PC-9 (cell line): ENCODE measurements at regions not wholly inside any gene's neighbourhood (a gene's known extent, or its start where the extent isn't known, plus 50 kb on each side); places are given as distances from the start of the nearest gene placed in this dataset.

Source experiments
- BruUV-seq: library from RNA; stranded (reverse); fragments of 400-500 nt; replicated peaks from 2 replicates; lab custom pipeline; 2021; lab: Mats Ljungman, UMichigan
- CTCF ChIA-PET: fragments of 300-600 bp; sonication (Branson Sonifier 250); formaldehyde crosslinking; loops from one replicate; lab custom pipeline; 2022; ENCODE audit warnings: antibody characterized with exemption; lab: Charles Lee
- POLR2A ChIA-PET: fragments of 300-600 bp; sonication (Branson Sonifier 250); formaldehyde crosslinking; loops from one replicate; lab custom pipeline; 2022; ENCODE audit warnings: antibody characterized with exemption; ENCODE audit not compliant: unreplicated experiment; lab: Charles Lee
- DNase-seq, 2 experiments: peaks; one replicate each; pipeline versions ENCODE4 v3.0.0 to v3.0.0-alpha.2; 2015 to 2022; ENCODE audit warnings: mixed read lengths in 1 of 2
- H2AFZ ChIP-seq: fragments of 200-600 bp; sonication (generic); 2 replicates; pipeline ENCODE4 v1.8.1; 2017; ENCODE audit warnings: antibody characterized with exemption
- H3F3A ChIP-seq: fragments of 200-600 bp; sonication (generic); 2 replicates; pipeline ENCODE4 v1.8.1; 2017; ENCODE audit warnings: antibody characterized with exemption, mild to moderate bottlenecking, low read depth; ENCODE audit not compliant: insufficient read depth
- H3K27ac ChIP-seq: fragments of 200-600 bp; sonication (generic); 2 replicates; pipeline ENCODE4 v1.6.1; 2016; ENCODE audit warnings: mixed run types
- H3K27me3 ChIP-seq: fragments of 200-600 bp; sonication (generic); 2 replicates; pipeline ENCODE4 v1.6.1; 2016; ENCODE audit warnings: low read depth, mixed run types; ENCODE audit not compliant: insufficient read depth
- H3K36me3 ChIP-seq: fragments of 200-600 bp; sonication (generic); 2 replicates; pipeline ENCODE4 v1.6.1; 2016; ENCODE audit warnings: low read depth, mixed run types
- H3K4me1 ChIP-seq: fragments of 200-600 bp; sonication (generic); replicated peaks from 2 replicates; pipeline ENCODE4 v1.6.1; 2016; ENCODE audit warnings: mixed run types; ENCODE audit not compliant: insufficient read depth
- H3K4me2 ChIP-seq: fragments of 200-600 bp; sonication (generic); 2 replicates; pipeline ENCODE4 v1.6.1; 2017; ENCODE audit warnings: mixed run types
- H3K4me3 ChIP-seq: fragments of 200-600 bp; sonication (generic); 2 replicates; pipeline ENCODE4 v1.6.1; 2016; ENCODE audit warnings: mixed run types
- H3K79me2 ChIP-seq: fragments of 200-600 bp; sonication (generic); 2 replicates; pipeline ENCODE4 v1.6.1; 2017; ENCODE audit warnings: low read depth, mixed run types
- H3K9me2 ChIP-seq: fragments of 200-600 bp; sonication (generic); 2 replicates; pipeline ENCODE4 v1.8.1; 2017; ENCODE audit warnings: mild to moderate bottlenecking; ENCODE audit not compliant: insufficient read depth
- H3K9me3 ChIP-seq: fragments of 200-600 bp; sonication (generic); 2 replicates; pipeline ENCODE4 v1.8.1; 2016; ENCODE audit warnings: low read depth; ENCODE audit not compliant: insufficient read depth
- H4K20me1 ChIP-seq: fragments of 200-600 bp; sonication (generic); 2 replicates; pipeline ENCODE4 v1.8.1; 2017; ENCODE audit not compliant: insufficient read depth
- CTCF ChIP-seq: fragments of 200-600 bp; sonication (generic); conservative IDR thresholded peaks from 2 replicates; pipeline ENCODE4 v1.6.1; 2017; ENCODE audit warnings: mixed run types, antibody characterized with exemption, mild to moderate bottlenecking, moderate library complexity
- EZH2 ChIP-seq: fragments of 200-600 bp; sonication (generic); IDR thresholded peaks from 2 replicates; pipeline ENCODE4 v1.8.0; 2017; ENCODE audit warnings: antibody characterized with exemption, low read depth
- intact Hi-C: fragments of 100-400 bp; cut with micrococcal nuclease; formaldehyde crosslinking; loops from one replicate; pipeline ENCODE4 v1.10.0; 2022; ENCODE audit not compliant: unreplicated experiment

GRCh38 chr6:147879031-147879580 lies 370.6 kb downstream of the SAMD5 start:
- no TSS peak for BruUV-seq
- DNase-seq: no peak
- Histone ChIP-seq H3K4me3 (no peak overlapping the region), H3K9me3 (no peaks in the 10 kb centered on the region), H3K79me2 (no peaks in the 10 kb centered on the region), H4K20me1 (no peaks in the 10 kb centered on the region), H3K27me3 (no peaks in the 10 kb centered on the region), H3K9me2 (no peaks in the 10 kb centered on the region), H3K4me2 (no peak overlapping the region), H3F3A (no peaks in the 10 kb centered on the region), H3K36me3 (no peaks in the 10 kb centered on the region), H2AFZ (no peak overlapping the region), H3K4me1 (no peaks in the 10 kb centered on the region), H3K27ac (no peak overlapping the region)
- CTCF ChIA-PET: no interaction called here
- POLR2A ChIA-PET: no interaction called here
- TF ChIP-seq EZH2 (no peak), CTCF (no peak)
- intact Hi-C loops: no loop called here

GRCh38 chr6:147881432-147881831 lies 372.9 kb downstream of the SAMD5 start:
- no peak for DNase-seq
- no peak for TF ChIP-seq EZH2
- no peak for TF ChIP-seq CTCF
- intact Hi-C loops: no loop called here
- no peak overlapping the region for H3K4me3 ChIP-seq
- no peaks in the 10 kb centered on the region for H3K9me3 ChIP-seq
- POLR2A ChIA-PET: no interaction called here
- no peak overlapping the region for H3K27ac ChIP-seq
- H4K20me1 ChIP-seq: no peaks in the 10 kb centered on the region
- CTCF ChIA-PET: no interaction called here
- H3F3A ChIP-seq: no peaks in the 10 kb centered on the region
- BruUV-seq: no TSS peak
- no peak overlapping the region for H2AFZ ChIP-seq
- no peaks in the 10 kb centered on the region for H3K9me2 ChIP-seq
- no peaks in the 10 kb centered on the region for H3K79me2 ChIP-seq
- no peaks in the 10 kb centered on the region for H3K27me3 ChIP-seq
- H3K36me3 ChIP-seq: no peaks in the 10 kb centered on the region; the same call in 1 of the 2 replicates
- H3K4me1 ChIP-seq: no peaks in the 10 kb centered on the region
- no peak overlapping the region for H3K4me2 ChIP-seq

- no TSS peak for BruUV-seq
- peaks cover 10% of the 10 kb centered on the region; the same call in 1 of the 2 replicates for H3K36me3 ChIP-seq
- no peak overlapping the region for H3K4me2 ChIP-seq
- H3K79me2 ChIP-seq: no peaks in the 10 kb centered on the region
- POLR2A ChIA-PET: no interaction called here
- no peak for DNase-seq
- H4K20me1 ChIP-seq: no peaks in the 10 kb centered on the region
- H3K9me3 ChIP-seq: no peaks in the 10 kb centered on the region
- intact Hi-C loops: no loop called here
- CTCF ChIA-PET: no interaction called here
- H3K27me3 ChIP-seq: no peaks in the 10 kb centered on the region
- H3K27ac ChIP-seq: no peak overlapping the region
- H3K4me3 ChIP-seq: no peak overlapping the region
- H3K4me1 ChIP-seq: no peaks in the 10 kb centered on the region
- TF ChIP-seq CTCF (no peak), EZH2 (no peak)
- H2AFZ ChIP-seq: no peak overlapping the region
- no peaks in the 10 kb centered on the region for H3K9me2 ChIP-seq
- no peaks in the 10 kb centered on the region for H3F3A ChIP-seq
Observed at GRCh38 chr6:147888374-147888773, 379.9 kb downstream of the SAMD5 start.
